SK-N-SH (cell line): ENCODE measurements at regions not wholly inside any gene's neighbourhood (a gene's known extent, or its start where the extent isn't known, plus 50 kb on each side); places are given as distances from the start of the nearest gene placed in this dataset.

Source experiments
- CTCF ChIA-PET: fragments of 300-600, 350-600 bp; formaldehyde crosslinking; extraction: SDS; loops from one replicate; lab custom pipeline; 2021; lab: Yijun Ruan, JAX
- POLR2A ChIA-PET: fragments of 350-600 bp; sonication (Branson Sonifier 250); formaldehyde crosslinking; extraction: SDS; loops from one replicate; lab custom pipeline; 2020; ENCODE audit warnings: antibody characterized with exemption, inconsistent platforms; lab: Yijun Ruan, JAX
- DNase-seq: peaks from one replicate; pipeline ENCODE4 v3.0.0; 2012
- H2AFZ ChIP-seq: fragments of 200-600 bp; sonication (generic); 2 replicates; pipeline ENCODE4 v1.8.1; 2016; ENCODE audit warnings: antibody characterized with exemption, mild to moderate bottlenecking, low read depth
- H3F3A ChIP-seq: fragments of 200-600 bp; sonication (generic); replicated peaks from 2 replicates; pipeline ENCODE3; 2016; ENCODE audit warnings: antibody characterized with exemption, mild to moderate bottlenecking; ENCODE audit not compliant: insufficient read depth
- H3K27ac ChIP-seq, 2 experiments: fragments of 200-500 bp in 1 of 2; fragments of 200-600 bp in 1 of 2; sonication (Bioruptor generic) in 1 of 2; sonication (generic), shearing (Covaris generic) in 1 of 2; 2 replicates each; pipeline versions ENCODE4 v1.5.1 to v1.6.1; 2014 to 2016; ENCODE audit warnings: low read depth in 2 of 2, inconsistent platforms in 1 of 2, low read length in 1 of 2, mild to moderate bottlenecking in 1 of 2, mixed read lengths in 1 of 2
- H3K27me3 ChIP-seq: fragments of 200-600 bp; sonication (generic), shearing (Covaris generic); 2 replicates; pipeline ENCODE4 v1.6.1; 2016; ENCODE audit warnings: mixed run types; ENCODE audit not compliant: insufficient read depth
- H3K36me3 ChIP-seq, 2 experiments: fragments of 200-500 bp in 1 of 2; fragments of 200-600 bp in 1 of 2; sonication (Bioruptor generic) in 1 of 2; sonication (generic) in 1 of 2; replicated peaks in 1 of 2; 2 replicates each; pipeline versions ENCODE3 to v1.5.1; 2014 to 2016; ENCODE audit warnings: low read length in 1 of 2, mild to moderate bottlenecking in 1 of 2; ENCODE audit not compliant: insufficient read depth in 2 of 2, control insufficient read depth in 1 of 2
- H3K4me1 ChIP-seq, 2 experiments: fragments of 200-500 bp in 1 of 2; fragments of 200-600 bp in 1 of 2; sonication (Bioruptor generic) in 1 of 2; sonication (generic), shearing (Covaris generic) in 1 of 2; 2 replicates each; pipeline versions ENCODE4 v1.5.1 to v1.6.1; 2014 to 2016; ENCODE audit warnings: low read depth in 1 of 2, low read length in 1 of 2, mixed run types in 1 of 2; ENCODE audit not compliant: insufficient read depth in 2 of 2, control insufficient read depth in 1 of 2
- H3K4me2 ChIP-seq: fragments of 200-600 bp; sonication (generic), shearing (Covaris generic); 2 replicates; pipeline ENCODE4 v1.6.1; 2017; ENCODE audit warnings: mixed run types
- H3K4me3 ChIP-seq, 2 experiments: fragments of 200-500 bp in 1 of 2; fragments of 200-600 bp in 1 of 2; sonication (Bioruptor generic) in 1 of 2; sonication (generic), shearing (Covaris generic) in 1 of 2; 2 replicates each; pipeline versions ENCODE4 v1.5.1 to v1.8.1; 2014 to 2016; ENCODE audit warnings: low read depth in 2 of 2, inconsistent platforms in 1 of 2, low read length in 1 of 2, mild to moderate bottlenecking in 1 of 2, mixed read lengths in 1 of 2, moderate library complexity in 1 of 2
- H3K79me2 ChIP-seq: fragments of 200-600 bp; sonication (generic); 2 replicates; pipeline ENCODE4 v1.8.1; 2017; ENCODE audit warnings: mild to moderate bottlenecking; ENCODE audit not compliant: insufficient read depth
- H3K9ac ChIP-seq: fragments of 200-600 bp; sonication (generic); 2 replicates; pipeline ENCODE4 v1.6.1; 2017; ENCODE audit warnings: mixed run types
- H3K9me2 ChIP-seq: fragments of 200-600 bp; sonication (generic); 2 replicates; pipeline ENCODE4 v1.6.1; 2017; ENCODE audit warnings: mixed run types
- H3K9me3 ChIP-seq: fragments of 200-600 bp; sonication (generic); 2 replicates; pipeline ENCODE4 v1.6.1; 2017; ENCODE audit warnings: mixed run types, mild to moderate bottlenecking, moderate library complexity
- H4K20me1 ChIP-seq: fragments of 200-600 bp; sonication (generic); 2 replicates; pipeline ENCODE4 v1.6.1; 2017; ENCODE audit warnings: mild to moderate bottlenecking, mixed run types; ENCODE audit not compliant: insufficient read depth
- EP300 ChIP-seq, 2 experiments: IDR thresholded peaks; 2 replicates each; pipeline versions ENCODE4 v1.4.0 to v1.6.1; 2012; ENCODE audit warnings: borderline replicate concordance in 1 of 2, low read depth in 1 of 2, low read length in 1 of 2
- EZH2phosphoT487 ChIP-seq: fragments of 200-600 bp; sonication (generic); IDR thresholded peaks from 2 replicates; pipeline ENCODE4 v1.6.1; 2017; ENCODE audit warnings: low read depth, mixed run types, mild to moderate bottlenecking, antibody characterized with exemption, moderate library complexity, borderline replicate concordance
- FOSL2 ChIP-seq: IDR thresholded peaks from 2 replicates; pipeline ENCODE4 v1.4.0; 2012; ENCODE audit warnings: low read depth, mild to moderate bottlenecking, moderate library complexity, borderline replicate concordance
- FOXM1 ChIP-seq: IDR thresholded peaks from 2 replicates; pipeline ENCODE4 v1.4.0; 2012; ENCODE audit warnings: low read depth, mild to moderate bottlenecking
- GABPA ChIP-seq: IDR thresholded peaks from 2 replicates; pipeline ENCODE4 v1.4.0; 2012; ENCODE audit warnings: low read depth, mild to moderate bottlenecking
- MXI1 ChIP-seq: IDR thresholded peaks from 2 replicates; pipeline ENCODE4 v1.6.1; 2012; ENCODE audit warnings: mild to moderate bottlenecking, low read depth, low read length, improper control_type of control experiment
- NRF1 ChIP-seq: IDR thresholded peaks from 2 replicates; pipeline ENCODE4 v1.6.1; 2012; ENCODE audit warnings: low read depth, mild to moderate bottlenecking, low read length
- POLR2AphosphoS5 ChIP-seq: IDR thresholded peaks from 2 replicates; pipeline ENCODE4 v1.6.1; 2012; ENCODE audit warnings: low read depth, low read length
- SMC3 ChIP-seq: IDR thresholded peaks from 2 replicates; pipeline ENCODE4 v1.6.1; 2012; ENCODE audit warnings: low read depth, low read length, improper control_type of control experiment
- TCF12 ChIP-seq: IDR thresholded peaks from 2 replicates; pipeline ENCODE4 v1.4.0; 2012
- WGBS: methylation state at CpG from one replicate; pipeline ENCODE4 v1.1.6; 2017; ENCODE audit warnings: low lambda C conversion rate; 5-methylcytosine and 5-hydroxymethylcytosine counted together
- TF ChIP-seq, protein P1 (sequence below): IDR thresholded peaks from 2 replicates; pipeline ENCODE4 v1.4.0; 2012; ENCODE audit warnings: low read depth, borderline replicate concordance
- TF ChIP-seq, protein P2 (sequence below): fragments of 150-350 bp; IDR thresholded peaks from 2 replicates; pipeline ENCODE4 v1.6.1; 2016; ENCODE audit warnings: mild to moderate bottlenecking, low read depth, low read length
- TF ChIP-seq, protein P3 (sequence below): fragments of 150-350 bp; IDR thresholded peaks from 2 replicates; pipeline ENCODE4 v1.6.1; 2017; ENCODE audit warnings: antibody characterized with exemption, low read length, low read depth, borderline replicate concordance
- TF ChIP-seq, protein P4 (sequence below): IDR thresholded peaks from 2 replicates; pipeline ENCODE4 v1.4.0; 2012; ENCODE audit warnings: low read depth

DNA sequence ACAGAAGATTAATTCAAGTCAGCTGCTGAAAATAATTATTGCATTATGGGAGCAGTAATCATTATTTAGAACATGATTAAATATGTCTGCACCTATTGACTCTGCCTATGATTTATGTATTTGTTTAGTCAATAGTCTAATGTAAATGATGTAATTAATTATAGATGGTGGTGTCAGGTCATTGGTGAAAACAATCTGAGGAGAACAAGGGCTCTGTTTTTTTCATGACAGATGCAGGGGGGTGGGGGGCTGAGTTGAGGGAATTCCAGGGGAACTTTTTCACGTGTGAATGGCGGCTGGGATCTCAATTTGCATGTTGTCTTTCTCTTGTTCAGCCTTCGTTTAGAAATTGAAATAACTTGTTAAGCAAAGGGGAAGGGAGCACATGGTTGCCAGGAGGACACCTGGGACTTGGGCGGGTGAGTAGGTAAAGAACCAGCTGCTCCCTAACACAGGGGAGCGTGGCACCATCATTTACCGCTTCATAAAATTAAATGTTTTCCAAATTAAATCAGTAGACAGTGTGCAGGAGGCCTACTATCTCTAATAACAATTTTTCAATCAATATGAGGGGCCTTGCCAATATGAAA, 65.4 kb downstream of the NKX6-1 start (continued):
- TF ChIP-seq, protein P1, sequence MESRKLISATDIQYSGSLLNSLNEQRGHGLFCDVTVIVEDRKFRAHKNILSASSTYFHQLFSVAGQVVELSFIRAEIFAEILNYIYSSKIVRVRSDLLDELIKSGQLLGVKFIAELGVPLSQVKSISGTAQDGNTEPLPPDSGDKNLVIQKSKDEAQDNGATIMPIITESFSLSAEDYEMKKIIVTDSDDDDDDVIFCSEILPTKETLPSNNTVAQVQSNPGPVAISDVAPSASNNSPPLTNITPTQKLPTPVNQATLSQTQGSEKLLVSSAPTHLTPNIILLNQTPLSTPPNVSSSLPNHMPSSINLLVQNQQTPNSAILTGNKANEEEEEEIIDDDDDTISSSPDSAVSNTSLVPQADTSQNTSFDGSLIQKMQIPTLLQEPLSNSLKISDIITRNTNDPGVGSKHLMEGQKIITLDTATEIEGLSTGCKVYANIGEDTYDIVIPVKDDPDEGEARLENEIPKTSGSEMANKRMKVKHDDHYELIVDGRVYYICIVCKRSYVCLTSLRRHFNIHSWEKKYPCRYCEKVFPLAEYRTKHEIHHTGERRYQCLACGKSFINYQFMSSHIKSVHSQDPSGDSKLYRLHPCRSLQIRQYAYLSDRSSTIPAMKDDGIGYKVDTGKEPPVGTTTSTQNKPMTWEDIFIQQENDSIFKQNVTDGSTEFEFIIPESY = no peak
- TF ChIP-seq GABPA = no peak

DNA sequence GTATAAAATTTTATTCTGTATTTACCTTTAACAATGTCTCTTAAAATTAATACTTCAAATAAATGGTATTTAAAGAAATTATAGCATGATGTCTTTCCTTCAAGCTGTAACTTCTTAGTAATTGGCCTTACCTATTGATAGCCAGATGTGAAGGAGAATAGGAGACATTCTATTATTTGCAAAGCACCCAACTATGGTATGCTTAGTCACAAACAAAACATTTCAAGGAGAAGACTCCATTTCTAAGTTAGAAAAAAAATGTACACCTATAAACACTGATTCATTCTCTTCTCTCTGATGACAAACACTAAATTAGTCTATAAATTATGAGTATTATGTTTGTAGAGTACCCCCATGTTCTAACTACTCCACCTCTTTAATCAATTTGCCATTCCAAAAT, 66.4 kb downstream of the NKX6-1 start:
- Histone ChIP-seq H4K20me1 (no peaks in the 10 kb centered on the region), H3K79me2 (no peaks in the 10 kb centered on the region), H3K4me2 (no peak overlapping the region), H3F3A (no peaks in the 10 kb centered on the region), H3K9ac (no peak overlapping the region), H3K27ac (no peak overlapping the region), H3K9me3 (no peaks in the 10 kb centered on the region), H3K9me2 (no peaks in the 10 kb centered on the region), H3K36me3 (no peaks in the 10 kb centered on the region), H3K4me3 (no peak overlapping the region), H2AFZ (no peak overlapping the region), H3K27me3 (no peaks in the 10 kb centered on the region), H3K4me1 (no peaks in the 10 kb centered on the region)
- CTCF ChIA-PET = no interaction called here
- POLR2A ChIA-PET = no interaction called here
- no peak for TF ChIP-seq TCF12
- TF ChIP-seq, protein P2, sequence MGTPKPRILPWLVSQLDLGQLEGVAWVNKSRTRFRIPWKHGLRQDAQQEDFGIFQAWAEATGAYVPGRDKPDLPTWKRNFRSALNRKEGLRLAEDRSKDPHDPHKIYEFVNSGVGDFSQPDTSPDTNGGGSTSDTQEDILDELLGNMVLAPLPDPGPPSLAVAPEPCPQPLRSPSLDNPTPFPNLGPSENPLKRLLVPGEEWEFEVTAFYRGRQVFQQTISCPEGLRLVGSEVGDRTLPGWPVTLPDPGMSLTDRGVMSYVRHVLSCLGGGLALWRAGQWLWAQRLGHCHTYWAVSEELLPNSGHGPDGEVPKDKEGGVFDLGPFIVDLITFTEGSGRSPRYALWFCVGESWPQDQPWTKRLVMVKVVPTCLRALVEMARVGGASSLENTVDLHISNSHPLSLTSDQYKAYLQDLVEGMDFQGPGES = no peak
- TF ChIP-seq GABPA = no peak
- TF ChIP-seq, protein P3, sequence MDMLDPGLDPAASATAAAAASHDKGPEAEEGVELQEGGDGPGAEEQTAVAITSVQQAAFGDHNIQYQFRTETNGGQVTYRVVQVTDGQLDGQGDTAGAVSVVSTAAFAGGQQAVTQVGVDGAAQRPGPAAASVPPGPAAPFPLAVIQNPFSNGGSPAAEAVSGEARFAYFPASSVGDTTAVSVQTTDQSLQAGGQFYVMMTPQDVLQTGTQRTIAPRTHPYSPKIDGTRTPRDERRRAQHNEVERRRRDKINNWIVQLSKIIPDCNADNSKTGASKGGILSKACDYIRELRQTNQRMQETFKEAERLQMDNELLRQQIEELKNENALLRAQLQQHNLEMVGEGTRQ = no peak
- no peak for TF ChIP-seq EP300 (IDR thresholded peaks at IDR 0.05; ENCODE audit: borderline replicate concordance in 1 of 2, low read depth in 1 of 2, low read length in 1 of 2)
- no peak for TF ChIP-seq NRF1
- TF ChIP-seq FOXM1 = no peak
- TF ChIP-seq MXI1 = no peak
- DNase-seq = no peak

DNA sequence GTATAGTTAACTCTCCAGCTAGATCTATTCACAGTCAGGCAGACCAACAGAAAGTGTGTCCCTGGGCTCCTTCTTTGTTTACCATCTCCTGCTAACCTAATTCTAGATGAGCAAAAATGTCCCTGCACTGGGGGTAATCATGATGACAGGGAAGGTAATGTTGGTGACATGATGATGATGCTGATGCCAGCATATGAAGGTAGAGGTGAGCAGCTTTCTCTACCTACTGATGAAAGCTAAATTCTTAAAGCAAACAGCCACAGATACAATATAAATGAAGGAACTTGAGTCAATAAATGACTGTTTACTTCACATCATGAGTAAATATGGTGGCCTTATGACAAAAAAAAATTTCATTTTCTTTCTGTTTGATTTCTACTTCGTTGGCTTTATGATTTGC, 78.5 kb downstream of the NKX6-1 start:
- WGBS = 0% methylated on average over 1 of the region's 1 CpG
- Histone ChIP-seq H2AFZ (no peak overlapping the region), H3K4me3 (no peak overlapping the region), H3K9me2 (no peaks in the 10 kb centered on the region), H3K79me2 (no peaks in the 10 kb centered on the region), H4K20me1 (no peaks in the 10 kb centered on the region), H3K9me3 (no peaks in the 10 kb centered on the region), H3F3A (no peaks in the 10 kb centered on the region), H3K4me2 (no peak overlapping the region), H3K27me3 (no peaks in the 10 kb centered on the region), H3K9ac (no peak overlapping the region), H3K27ac (no peak overlapping the region), H3K36me3 (no peaks in the 10 kb centered on the region), H3K4me1 (no peaks in the 10 kb centered on the region)
- ChIA-PET POLR2A (no interaction called here), CTCF (interaction anchor here (1.1 kb wide), 1 partner anchor 27 kb away, joined by 3 read pairs; no protein-coding TSS in a partner anchor)
- TF ChIP-seq SMC3 (no peak), FOSL2 (no peak), MXI1 (no peak), EZH2phosphoT487 (no peak), POLR2AphosphoS5 (no peak)
- TF ChIP-seq, protein P4, sequence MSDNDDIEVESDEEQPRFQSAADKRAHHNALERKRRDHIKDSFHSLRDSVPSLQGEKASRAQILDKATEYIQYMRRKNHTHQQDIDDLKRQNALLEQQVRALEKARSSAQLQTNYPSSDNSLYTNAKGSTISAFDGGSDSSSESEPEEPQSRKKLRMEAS = no peak
- no peak for DNase-seq
